K562 (cell line): ENCODE measurements at regions not wholly inside any gene's neighbourhood (a gene's known extent, or its start where the extent isn't known, plus 50 kb on each side); places are given as distances from the start of the nearest gene placed in this dataset.

Experiments used
- ATAC-seq: fragments of 200-7000 bp; cut with Tn5 transposase; 3 replicates; pipeline ENCODE4 v1.9.1; 2020; ENCODE audit warnings: moderate library complexity
- BruUV-seq: library from RNA; stranded (reverse); fragments of 400-500 nt; replicated peaks from 2 replicates; lab custom pipeline; 2021; lab: Mats Ljungman, UMichigan
- CTCF ChIA-PET: fragments of 300-600 bp; formaldehyde crosslinking; extraction: SDS; loops from one replicate; lab custom pipeline; 2021; ENCODE audit warnings: low intra/inter-chr PET ratio; lab: Yijun Ruan, JAX
- POLR2A ChIA-PET: fragments of 300-600, 350-650 bp; sonication (Branson Sonifier 250); formaldehyde crosslinking; extraction: SDS; loops from one replicate; lab custom pipeline; 2021; ENCODE audit warnings: antibody characterized with exemption, inconsistent platforms; lab: Yijun Ruan, JAX
- DNase-seq, 4 experiments: peaks; one replicate each; pipeline versions ENCODE4 v3.0.0 to v3.0.0-alpha.2; 2011 to 2018; ENCODE audit warnings: low spot score in 3 of 4, mixed read lengths in 3 of 4; ENCODE audit errors: extremely low read depth in 1 of 4
- FAIRE-seq: peaks from 2 replicates; lab custom pipeline; 2011; peaks lifted over from hg19 to GRCh38; lab: Jason Lieb, UNC
- H2AFZ ChIP-seq: 2 replicates; pipeline ENCODE4 v1.6.0; 2011; ENCODE audit warnings: low read depth, low read length, control low read depth, inconsistent platforms
- H3K27ac ChIP-seq: fragments of 200-600 bp; 3 replicates; pipeline ENCODE4 v1.8.0; 2011; ENCODE audit warnings: low read depth, mild to moderate bottlenecking, control low read depth, inconsistent platforms, low read length, moderate library complexity, mixed read lengths; ENCODE audit errors: extremely low read depth
- H3K27me3 ChIP-seq, 2 experiments: fragments of 300-600 bp in 1 of 2; 2 replicates in 1 of 2; 3 replicates in 1 of 2; pipeline versions ENCODE4 v1.6.0 to v1.8.0; 2011; ENCODE audit warnings: inconsistent platforms in 2 of 2, low read length in 2 of 2, mild to moderate bottlenecking in 1 of 2, mixed read lengths in 1 of 2, moderate library complexity in 1 of 2; ENCODE audit not compliant: control insufficient read depth in 2 of 2, insufficient read depth in 2 of 2
- H3K36me3 ChIP-seq: fragments of 300-600 bp; 3 replicates; pipeline ENCODE4 v1.8.0; 2011; ENCODE audit warnings: mild to moderate bottlenecking, low read length, inconsistent platforms; ENCODE audit not compliant: control insufficient read depth, insufficient read depth
- H3K4me1 ChIP-seq, 2 experiments: fragments of 200-600 bp in 1 of 2; replicated peaks in 1 of 2; 2 replicates in 1 of 2; 3 replicates in 1 of 2; pipeline versions ENCODE4 v1.5.1 to v1.8.0; 2011; ENCODE audit warnings: inconsistent platforms in 2 of 2, low read length in 2 of 2, mild to moderate bottlenecking in 1 of 2, mixed read lengths in 1 of 2, moderate library complexity in 1 of 2; ENCODE audit not compliant: control insufficient read depth in 2 of 2, insufficient read depth in 2 of 2
- H3K4me2 ChIP-seq: 2 replicates; pipeline ENCODE4 v1.6.1; 2011; ENCODE audit warnings: low read length, control low read depth, inconsistent platforms, mixed read lengths; ENCODE audit not compliant: insufficient read depth
- H3K4me3 ChIP-seq: fragments of 200-600 bp; sonication (generic), shearing (Covaris generic); 2 replicates; pipeline ENCODE4 v1.5.1; 2016; ENCODE audit warnings: control low read depth, inconsistent platforms
- H3K79me2 ChIP-seq: fragments of 200-600 bp; 3 replicates; pipeline ENCODE4 v1.8.0; 2011; ENCODE audit warnings: low read length, inconsistent platforms; ENCODE audit not compliant: control insufficient read depth, insufficient read depth
- H3K9ac ChIP-seq, 2 experiments: 2 replicates each; pipeline versions ENCODE4 v1.6.0 to v1.6.1; 2011; ENCODE audit warnings: low read depth in 2 of 2, low read length in 2 of 2, control low read depth in 1 of 2, inconsistent platforms in 1 of 2, mild to moderate bottlenecking in 1 of 2, mixed read lengths in 1 of 2; ENCODE audit not compliant: insufficient read depth in 1 of 2
- H3K9me1 ChIP-seq: one replicate; pipeline ENCODE4 v1.6.0; 2011; ENCODE audit warnings: inconsistent platforms, mild to moderate bottlenecking, low read length, moderate library complexity; ENCODE audit not compliant: control insufficient read depth, insufficient read depth
- H3K9me3 ChIP-seq: replicated peaks from 2 replicates; pipeline ENCODE4 v1.5.1; 2011; ENCODE audit warnings: low read depth, low read length, inconsistent platforms; ENCODE audit not compliant: control insufficient read depth, insufficient read depth
- H4K20me1 ChIP-seq: replicated peaks from 2 replicates; pipeline ENCODE4 v1.6.1; 2011; ENCODE audit warnings: low read length, inconsistent platforms, mixed read lengths; ENCODE audit not compliant: control insufficient read depth, insufficient read depth
- ASH1L ChIP-seq: fragments of 450-650 bp; IDR thresholded peaks from 2 replicates; pipeline ENCODE4 v1.6.1; 2018; ENCODE audit warnings: borderline replicate concordance, mild to moderate bottlenecking, low read depth; ENCODE audit not compliant: partially characterized antibody
- CREBBP ChIP-seq: IDR thresholded peaks from one replicate; pipeline ENCODE4 v1.6.1; 2012; ENCODE audit warnings: low read depth, mild to moderate bottlenecking, control low read depth, inconsistent platforms, low read length
- E2F3 ChIP-seq: fragments of 250-450 bp; sonication (Bioruptor Pico); IDR thresholded peaks from 2 replicates; pipeline ENCODE4 v1.4.0; 2020; ENCODE audit warnings: mild to moderate bottlenecking
- FOSL1 ChIP-seq: fragments of 200-800 bp; sonication (Bioruptor generic); conservative IDR thresholded peaks from 2 replicates; pipeline ENCODE4 v1.6.1; 2016; ENCODE audit warnings: missing genetic modification characterization, missing compliant biosample characterization
- FUS ChIP-seq: fragments of 200-400 bp; formaldehyde crosslinking; optimal IDR thresholded peaks from 2 replicates; pipeline ENCODE3; 2017; ENCODE audit warnings: low read depth, low read length
- MAFK ChIP-seq: IDR thresholded peaks from 2 replicates; pipeline ENCODE4 v1.6.1; 2011; ENCODE audit warnings: low read length, improper control_type of control experiment
- MCM2 ChIP-seq: fragments of 450-650 bp; IDR thresholded peaks from 2 replicates; pipeline ENCODE4 v1.6.1; 2017; ENCODE audit warnings: low read depth, mild to moderate bottlenecking
- POLR2AphosphoS2 ChIP-seq: IDR thresholded peaks from 2 replicates; pipeline ENCODE4 v1.6.1; 2012; ENCODE audit warnings: low read length, improper control_type of control experiment
- PTBP1 ChIP-seq: fragments of 200-400 bp; formaldehyde crosslinking; IDR thresholded peaks from 2 replicates; pipeline ENCODE4 v1.6.1; 2017; ENCODE audit warnings: low read depth, low read length
- RNF219 ChIP-seq: fragments of 250-450 bp; sonication (Bioruptor Pico); IDR thresholded peaks from 2 replicates; pipeline ENCODE4 v1.5.0; 2022; ENCODE audit warnings: mild to moderate bottlenecking
- TBP ChIP-seq: optimal IDR thresholded peaks from 2 replicates; pipeline ENCODE3; 2011; ENCODE audit warnings: low read depth, low read length, improper control_type of control experiment
- WHSC1 ChIP-seq: IDR thresholded peaks from one replicate; pipeline ENCODE4 v1.6.1; 2012; ENCODE audit warnings: low read length, control low read depth, inconsistent platforms
- ZBTB17 ChIP-seq: fragments of 450-650 bp; formaldehyde crosslinking; IDR thresholded peaks from 2 replicates; pipeline ENCODE4 v1.4.0; 2020; ENCODE audit warnings: mild to moderate bottlenecking
- ZBTB26 ChIP-seq: fragments of 450-650 bp; formaldehyde crosslinking; IDR thresholded peaks from 2 replicates; pipeline ENCODE4 v1.4.0; 2022; ENCODE audit warnings: missing genetic modification characterization
- WGBS: fragments of 100-300 bp; shearing (Covaris generic); methylation state at CpG from one replicate; pipeline ENCODE4 v1.1.6; 2016; ENCODE audit warnings: low coverage, mixed read lengths; ENCODE audit not compliant: insufficient coverage; ENCODE audit errors: missing lambda C conversion rate; 5-methylcytosine and 5-hydroxymethylcytosine counted together
- in situ Hi-C: fragments of 300-500 bp; cut with MboI; formaldehyde crosslinking; loops from 4 replicates; pipeline ENCODE4 v1.15.0; 2018; ENCODE audit warnings: inconsistent platforms, mixed read lengths
- intact Hi-C: fragments of 100-400 bp; cut with micrococcal nuclease; formaldehyde crosslinking; loops from 2 replicates; pipeline ENCODE4 v1.14.2; 2022
- TF ChIP-seq, protein P1 (sequence below), 2 experiments: fragments of 250-450 bp in 1 of 2; fragments of 450-650 bp in 1 of 2; sonication (Bioruptor Pico) in 1 of 2; IDR thresholded peaks; 2 replicates each; pipeline versions ENCODE4 v1.6.1 to v1.8.0; 2016 to 2021; ENCODE audit warnings: mild to moderate bottlenecking in 2 of 2, moderate library complexity in 2 of 2, missing compliant biosample characterization in 1 of 2, missing genetic modification characterization in 1 of 2
- TF ChIP-seq, protein P2 (sequence below): fragments of 450-650 bp; IDR thresholded peaks from 2 replicates; pipeline ENCODE4 v1.6.1; 2016; ENCODE audit warnings: low read depth, mild to moderate bottlenecking, moderate library complexity

DNA sequence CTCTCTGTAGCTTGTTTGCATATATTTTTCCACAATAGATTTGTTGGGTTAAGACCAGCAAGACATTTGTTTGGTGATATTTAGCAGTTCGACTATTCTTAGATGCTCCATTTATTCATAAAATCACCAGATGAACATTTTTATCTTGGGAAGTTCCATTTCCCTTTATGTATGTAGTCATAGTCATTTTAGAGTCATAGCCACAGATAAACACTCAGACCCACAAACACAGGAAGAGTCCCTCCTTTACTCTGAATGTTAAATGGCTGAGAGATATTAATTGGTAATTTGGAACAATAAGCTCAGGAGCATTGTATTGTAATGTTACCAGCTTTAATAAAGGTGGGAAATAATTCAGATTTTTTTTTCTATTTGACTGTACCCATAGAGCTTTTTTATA, 1608.7 kb downstream of the STIM2 start:
- POLR2A ChIA-PET, result no interaction called here
- H3K9me3 ChIP-seq, result no peaks in the 10 kb centered on the region
- no peak for ATAC-seq
- CTCF ChIA-PET, result no interaction called here
- H3K9me1 ChIP-seq, result no peaks in the 10 kb centered on the region
- H3K79me2 ChIP-seq, result no peaks in the 10 kb centered on the region
- TF ChIP-seq RNF219 (CRISPR knock-in tag) (no peak), E2F3 (CRISPR knock-in tag) (no peak), ZBTB26 (CRISPR knock-in tag) (no peak), FUS (no peak), WHSC1 (no peak), CREBBP (no peak), PTBP1 (no peak), ZBTB17 (CRISPR knock-in tag) (no peak), FOSL1 (tag) (no peak), MCM2 (no peak), ASH1L (no peak), POLR2AphosphoS2 (no peak), MAFK (no peak), TBP (no peak)
- TF ChIP-seq, protein P1, sequence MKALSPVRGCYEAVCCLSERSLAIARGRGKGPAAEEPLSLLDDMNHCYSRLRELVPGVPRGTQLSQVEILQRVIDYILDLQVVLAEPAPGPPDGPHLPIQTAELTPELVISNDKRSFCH (CRISPR knock-in tag; IDR thresholded peaks at IDR 0.05), result no peak
- TF ChIP-seq, protein P1 (tag; IDR thresholded peaks at IDR 0.05), result no peak
- TF ChIP-seq, protein P2, sequence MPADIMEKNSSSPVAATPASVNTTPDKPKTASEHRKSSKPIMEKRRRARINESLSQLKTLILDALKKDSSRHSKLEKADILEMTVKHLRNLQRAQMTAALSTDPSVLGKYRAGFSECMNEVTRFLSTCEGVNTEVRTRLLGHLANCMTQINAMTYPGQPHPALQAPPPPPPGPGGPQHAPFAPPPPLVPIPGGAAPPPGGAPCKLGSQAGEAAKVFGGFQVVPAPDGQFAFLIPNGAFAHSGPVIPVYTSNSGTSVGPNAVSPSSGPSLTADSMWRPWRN, result no peak
- no peak overlapping the region for H3K27ac ChIP-seq
- in situ Hi-C loops (no loop called here), intact Hi-C loops (no loop called here)
- no peak for DNase-seq
- H3K4me3 ChIP-seq, result no peak overlapping the region
- no peaks in the 10 kb centered on the region for H3K4me1 ChIP-seq
- H3K36me3 ChIP-seq, result no peaks in the 10 kb centered on the region
- no peak for FAIRE-seq
- no TSS peak for BruUV-seq
- H3K27me3 ChIP-seq, result no peaks in the 10 kb centered on the region
- WGBS, result 0% methylated on average over 1 of the region's 1 CpG
- H4K20me1 ChIP-seq, result no peaks in the 10 kb centered on the region
- H3K4me2 ChIP-seq, result no peak overlapping the region
- no peak overlapping the region for H2AFZ ChIP-seq
- H3K9ac ChIP-seq, result no peak overlapping the region
